ENCODE measurements at regions not wholly inside any gene's neighbourhood (a gene's known extent, or its start where the extent isn't known, plus 50 kb on each side); places are given as distances from the start of the nearest gene placed in this dataset.
"Not testable (repeated sequence)": the region's sequence is repeated elsewhere in the genome, so short reads cannot be mapped to it uniquely, and the experiment has no call there.

GRCh38 chr1:193406901-193407300 lies 220.5 kb upstream of the B3GALT2 start:
- no peak for DNase-seq

- DNase-seq = no peak
These were observed 217.8 kb upstream of the B3GALT2 start for GRCh38 chr1:193404236-193404635.

GRCh38 chr1:193402977-193403376 lies 216.6 kb upstream of the B3GALT2 start:
- DNase-seq = no peak

GRCh38 chr1:193402037-193402436 lies 215.6 kb upstream of the B3GALT2 start:
- DNase-seq = no peak

GRCh38 chr1:193394336-193394735 lies 207.9 kb upstream of the B3GALT2 start:
- DNase-seq = no peak

GRCh38 chr1:193392686-193393085 lies 206.3 kb upstream of the B3GALT2 start:
- DNase-seq = no peak

- DNase-seq = no peak
These were observed 202.3 kb upstream of the B3GALT2 start for GRCh38 chr1:193388683-193389082.

- DNase-seq = no peak
These were observed 201.8 kb upstream of the B3GALT2 start for GRCh38 chr1:193388165-193388564.

GRCh38 chr1:193387406-193387805 lies 201.0 kb upstream of the B3GALT2 start:
- no peak for DNase-seq

- not testable (repeated sequence) for DNase-seq
These were observed 192.0 kb upstream of the B3GALT2 start for GRCh38 chr1:193378451-193378850.

- no peak for DNase-seq
These were observed 191.1 kb upstream of the B3GALT2 start for GRCh38 chr1:193377472-193377871.

- no peak for DNase-seq
These were observed 186.1 kb upstream of the B3GALT2 start for GRCh38 chr1:193372553-193372952.

GRCh38 chr1:193368302-193368701 lies 181.9 kb upstream of the B3GALT2 start:
- DNase-seq = no peak

- DNase-seq = no peak
These were observed 181.4 kb upstream of the B3GALT2 start for GRCh38 chr1:193367863-193368262.

GRCh38 chr1:193366764-193367507 lies 180.5 kb upstream of the B3GALT2 start:
- DNase-seq = no peak

GRCh38 chr1:193365966-193366365 lies 179.6 kb upstream of the B3GALT2 start:
- no peak for DNase-seq

- no peak for DNase-seq
These were observed 173.2 kb upstream of the B3GALT2 start for GRCh38 chr1:193359631-193360030.

- DNase-seq = no peak
These were observed 172.0 kb upstream of the B3GALT2 start for GRCh38 chr1:193358419-193358818.

GRCh38 chr1:193356249-193356648 lies 169.8 kb upstream of the B3GALT2 start:
- DNase-seq = no peak

GRCh38 chr1:193355626-193356025 lies 169.2 kb upstream of the B3GALT2 start:
- no peak for DNase-seq

GRCh38 chr1:193355178-193355577 lies 168.8 kb upstream of the B3GALT2 start:
- no peak for DNase-seq

- no peak for DNase-seq
These were observed 162.5 kb upstream of the B3GALT2 start for GRCh38 chr1:193348769-193349535.

- DNase-seq = no peak
These were observed 161.8 kb upstream of the B3GALT2 start for GRCh38 chr1:193348091-193348768.

- no peak for DNase-seq
These were observed 159.7 kb upstream of the B3GALT2 start for GRCh38 chr1:193346085-193346484.

Measured in CD4-positive, alpha-beta T cell treated with Interleukin-15 for 1 hour (primary cell).